BE2C (cell line): ENCODE measurements at regions not wholly inside any gene's neighbourhood (a gene's known extent, or its start where the extent isn't known, plus 50 kb on each side); places are given as distances from the start of the nearest gene placed in this dataset.
"Not testable (repeated sequence)": the region's sequence is repeated elsewhere in the genome, so short reads cannot be mapped to it uniquely, and the experiment has no call there.

Source experiments
- DNase-seq: peaks from one replicate; pipeline ENCODE4 v3.0.0-alpha.2; 2020
- H3K27me3 ChIP-seq: fragments of 250-450 bp; sonication (Bioruptor Pico); 2 replicates; pipeline ENCODE4 v1.5.1; 2020; ENCODE audit warnings: mild to moderate bottlenecking
- H3K36me3 ChIP-seq: fragments of 250-450 bp; sonication (Bioruptor Pico); 2 replicates; pipeline ENCODE4 v1.5.1; 2020; ENCODE audit warnings: mild to moderate bottlenecking
- H3K4me1 ChIP-seq: fragments of 250-450 bp; sonication (Bioruptor Pico); 2 replicates; pipeline ENCODE4 v1.5.1; 2020
- H3K4me3 ChIP-seq: 2 replicates; pipeline ENCODE4 v1.5.1; 2011; ENCODE audit warnings: low read depth, low read length
- H3K9me3 ChIP-seq: fragments of 250-450 bp; sonication (Bioruptor Pico); 2 replicates; pipeline ENCODE4 v1.5.1; 2020
- CTCF ChIP-seq: IDR thresholded peaks from 2 replicates; pipeline ENCODE4 v1.5.1; 2012; ENCODE audit warnings: mild to moderate bottlenecking, low read depth, low read length

- H3K9me3 ChIP-seq, result no peaks in the 10 kb centered on the region
Measured at GRCh38 chr5:117379521-117379920, 804.9 kb upstream of the SEMA6A start.

GRCh38 chr5:117376748-117377147 lies 802.1 kb upstream of the SEMA6A start:
- no peaks in the 10 kb centered on the region for H3K27me3 ChIP-seq
- no peaks in the 10 kb centered on the region; the same call in 1 of the 2 replicates for H3K4me1 ChIP-seq
- no peak overlapping the region for H3K4me3 ChIP-seq
- H3K36me3 ChIP-seq, result no peaks in the 10 kb centered on the region
- H3K9me3 ChIP-seq, result no peaks in the 10 kb centered on the region
- no peak for DNase-seq
- TF ChIP-seq CTCF, result no peak

More at GRCh38 chr5:117379521-117379920, 804.9 kb upstream of the SEMA6A start:
- no peak for TF ChIP-seq CTCF
- Histone ChIP-seq H3K36me3 (no peaks in the 10 kb centered on the region), H3K4me1 (no peaks in the 10 kb centered on the region; the same call in 1 of the 2 replicates), H3K27me3 (no peaks in the 10 kb centered on the region), H3K4me3 (no peak overlapping the region)
- DNase-seq, result no peak

GRCh38 chr5:117359895-117360294 lies 785.3 kb upstream of the SEMA6A start:
- no peak for TF ChIP-seq CTCF
- Histone ChIP-seq H3K36me3 (no peaks in the 10 kb centered on the region), H3K4me1 (no peaks in the 10 kb centered on the region), H3K27me3 (no peaks in the 10 kb centered on the region), H3K4me3 (no peak overlapping the region), H3K9me3 (no peaks in the 10 kb centered on the region)
- no peak for DNase-seq

- no peaks in the 10 kb centered on the region for H3K36me3 ChIP-seq
- DNase-seq, result no peak
- TF ChIP-seq CTCF, result no peak
- no peaks in the 10 kb centered on the region for H3K4me1 ChIP-seq
- no peaks in the 10 kb centered on the region for H3K27me3 ChIP-seq
- no peak overlapping the region for H3K4me3 ChIP-seq
- H3K9me3 ChIP-seq, result no peaks in the 10 kb centered on the region
Measured at GRCh38 chr5:117357886-117358285, 783.3 kb upstream of the SEMA6A start.

GRCh38 chr5:117347280-117347679 lies 772.7 kb upstream of the SEMA6A start:
- no peaks in the 10 kb centered on the region for H3K9me3 ChIP-seq
- no peaks in the 10 kb centered on the region for H3K36me3 ChIP-seq
- TF ChIP-seq CTCF, result no peak
- H3K4me1 ChIP-seq, result no peaks in the 10 kb centered on the region
- H3K27me3 ChIP-seq, result no peaks in the 10 kb centered on the region
- H3K4me3 ChIP-seq, result no peak overlapping the region
- DNase-seq, result no peak

- not testable (repeated sequence) for H3K4me3 ChIP-seq, H3K9me3 ChIP-seq, H3K36me3 ChIP-seq, H3K4me1 ChIP-seq, H3K27me3 ChIP-seq
- peak; percentile 7 for DNase-seq
Measured at GRCh38 chr5:117343726-117344125, 769.1 kb upstream of the SEMA6A start.
